ENCODE measurements at regions not wholly inside any gene's neighbourhood (a gene's known extent, or its start where the extent isn't known, plus 50 kb on each side); places are given as distances from the start of the nearest gene placed in this dataset.

DNA sequence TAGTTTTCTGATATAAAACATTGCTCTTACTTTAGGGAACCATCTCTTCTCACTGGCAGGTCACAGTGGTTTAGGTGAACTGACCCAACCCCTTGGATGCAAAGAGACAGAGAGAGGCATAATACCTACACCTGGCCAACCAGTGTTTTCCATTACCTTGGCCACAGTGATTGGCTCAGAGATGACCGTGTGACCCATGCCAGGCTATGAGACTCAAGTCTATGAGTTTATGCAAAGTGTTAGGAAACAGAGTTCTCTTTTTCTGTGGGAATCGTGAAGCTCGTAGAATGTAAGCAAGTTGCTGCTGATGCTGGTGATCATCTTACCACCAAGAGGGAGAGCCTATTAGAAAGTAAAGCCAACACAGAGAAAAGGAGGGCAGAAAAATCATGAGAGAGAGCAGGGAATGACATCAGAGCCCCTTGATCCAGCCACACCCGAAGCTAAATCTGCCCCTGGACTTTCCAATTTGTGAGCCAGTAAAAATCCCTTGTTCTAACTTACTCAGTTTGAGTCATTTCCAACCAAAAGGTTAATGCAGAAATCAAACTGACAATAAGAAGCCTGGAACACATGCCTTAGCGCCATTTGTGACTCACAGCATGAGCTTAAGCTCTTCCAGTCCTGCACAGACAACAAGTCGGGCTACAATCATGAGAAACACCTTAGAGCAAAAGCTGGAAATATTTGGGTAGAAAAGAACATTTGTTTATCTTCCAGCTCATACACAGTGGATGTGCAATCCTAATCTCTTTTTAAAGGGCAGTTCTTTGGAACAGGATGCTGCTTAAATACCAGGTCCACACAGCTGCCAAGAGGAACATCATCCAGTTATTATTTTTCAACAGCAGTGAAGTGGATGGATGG, 81.3 kb upstream of the KAZN start:
- H3K4me2 ChIP-seq (ENCODE audit: low read depth, low read length): no peak overlapping the region
- no peaks in the 10 kb centered on the region for H3K36me3 ChIP-seq (replicated peaks in 1 of 2; ENCODE audit: control insufficient read depth in 1 of 2, insufficient read depth in 2 of 2, low read length in 2 of 2)
- H3K27me3 ChIP-seq (ENCODE audit: control insufficient read depth in 1 of 2, insufficient read depth in 2 of 2, low read length in 2 of 2): peaks cover 0 to 18% of the 10 kb centered on the region in 2 experiments; a peak in 3 of 5 replicates
- H2AFZ ChIP-seq (ENCODE audit: low read length): no peak overlapping the region
- no peak for TF ChIP-seq SP1 (IDR thresholded peaks at IDR 0.05)
- no peak for TF ChIP-seq SP1 (CRISPR knock-in tag; IDR thresholded peaks at IDR 0.05)
- no peak for TF ChIP-seq SRF (IDR thresholded peaks at IDR 0.05; ENCODE audit: low read depth, low read length)
- no peak for TF ChIP-seq CBX5 (CRISPR knock-in tag; IDR thresholded peaks at IDR 0.05; ENCODE audit: borderline replicate concordance)
- no peak for TF ChIP-seq ZNF619 (CRISPR knock-in tag; IDR thresholded peaks at IDR 0.05)
- TF ChIP-seq, protein P1, sequence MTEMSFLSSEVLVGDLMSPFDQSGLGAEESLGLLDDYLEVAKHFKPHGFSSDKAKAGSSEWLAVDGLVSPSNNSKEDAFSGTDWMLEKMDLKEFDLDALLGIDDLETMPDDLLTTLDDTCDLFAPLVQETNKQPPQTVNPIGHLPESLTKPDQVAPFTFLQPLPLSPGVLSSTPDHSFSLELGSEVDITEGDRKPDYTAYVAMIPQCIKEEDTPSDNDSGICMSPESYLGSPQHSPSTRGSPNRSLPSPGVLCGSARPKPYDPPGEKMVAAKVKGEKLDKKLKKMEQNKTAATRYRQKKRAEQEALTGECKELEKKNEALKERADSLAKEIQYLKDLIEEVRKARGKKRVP (CRISPR knock-in tag; IDR thresholded peaks at IDR 0.05): no peak
- no peak for TF ChIP-seq THYN1 (CRISPR knock-in tag; IDR thresholded peaks at IDR 0.05; ENCODE audit: borderline replicate concordance, low read depth)
- no peak for TF ChIP-seq JUNB (CRISPR knock-in tag; IDR thresholded peaks at IDR 0.05; ENCODE audit: borderline replicate concordance)
- TF ChIP-seq ZNF740 (CRISPR knock-in tag; IDR thresholded peaks at IDR 0.05): no peak
- TF ChIP-seq ISL2 (CRISPR knock-in tag; IDR thresholded peaks at IDR 0.05): no peak
- no peak for TF ChIP-seq PITX1 (CRISPR knock-in tag; IDR thresholded peaks at IDR 0.05)
- TF ChIP-seq, protein P2, sequence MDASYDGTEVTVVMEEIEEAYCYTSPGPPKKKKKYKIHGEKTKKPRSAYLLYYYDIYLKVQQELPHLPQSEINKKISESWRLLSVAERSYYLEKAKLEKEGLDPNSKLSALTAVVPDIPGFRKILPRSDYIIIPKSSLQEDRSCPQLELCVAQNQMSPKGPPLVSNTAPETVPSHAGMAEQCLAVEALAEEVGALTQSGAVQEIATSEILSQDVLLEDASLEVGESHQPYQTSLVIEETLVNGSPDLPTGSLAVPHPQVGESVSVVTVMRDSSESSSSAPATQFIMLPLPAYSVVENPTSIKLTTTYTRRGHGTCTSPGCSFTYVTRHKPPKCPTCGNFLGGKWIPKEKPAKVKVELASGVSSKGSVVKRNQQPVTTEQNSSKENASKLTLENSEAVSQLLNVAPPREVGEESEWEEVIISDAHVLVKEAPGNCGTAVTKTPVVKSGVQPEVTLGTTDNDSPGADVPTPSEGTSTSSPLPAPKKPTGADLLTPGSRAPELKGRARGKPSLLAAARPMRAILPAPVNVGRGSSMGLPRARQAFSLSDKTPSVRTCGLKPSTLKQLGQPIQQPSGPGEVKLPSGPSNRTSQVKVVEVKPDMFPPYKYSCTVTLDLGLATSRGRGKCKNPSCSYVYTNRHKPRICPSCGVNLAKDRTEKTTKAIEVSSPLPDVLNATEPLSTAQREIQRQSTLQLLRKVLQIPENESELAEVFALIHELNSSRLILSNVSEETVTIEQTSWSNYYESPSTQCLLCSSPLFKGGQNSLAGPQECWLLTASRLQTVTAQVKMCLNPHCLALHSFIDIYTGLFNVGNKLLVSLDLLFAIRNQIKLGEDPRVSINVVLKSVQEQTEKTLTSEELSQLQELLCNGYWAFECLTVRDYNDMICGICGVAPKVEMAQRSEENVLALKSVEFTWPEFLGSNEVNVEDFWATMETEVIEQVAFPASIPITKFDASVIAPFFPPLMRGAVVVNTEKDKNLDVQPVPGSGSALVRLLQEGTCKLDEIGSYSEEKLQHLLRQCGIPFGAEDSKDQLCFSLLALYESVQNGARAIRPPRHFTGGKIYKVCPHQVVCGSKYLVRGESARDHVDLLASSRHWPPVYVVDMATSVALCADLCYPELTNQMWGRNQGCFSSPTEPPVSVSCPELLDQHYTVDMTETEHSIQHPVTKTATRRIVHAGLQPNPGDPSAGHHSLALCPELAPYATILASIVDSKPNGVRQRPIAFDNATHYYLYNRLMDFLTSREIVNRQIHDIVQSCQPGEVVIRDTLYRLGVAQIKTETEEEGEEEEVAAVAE (CRISPR knock-in tag; IDR thresholded peaks at IDR 0.05; ENCODE audit: borderline replicate concordance): no peak
- no peak for TF ChIP-seq FOSL2 (CRISPR knock-in tag; IDR thresholded peaks at IDR 0.05)
- intact Hi-C loops (cut with micrococcal nuclease; ENCODE audit: unreplicated experiment): no loop called here
- no TSS peak for BruUV-seq (replicated peaks)
- DNase-seq (ENCODE audit: low spot score): no peak
- H3K9ac ChIP-seq (ENCODE audit: insufficient read depth, low read depth, low read length): no peak overlapping the region
- POLR2A ChIA-PET: no interaction called here
- H4K20me1 ChIP-seq (ENCODE audit: insufficient read depth, low read length): no peaks in the 10 kb centered on the region
- H3K4me1 ChIP-seq (ENCODE audit: insufficient read depth, low read length): no peaks in the 10 kb centered on the region
- CTCF ChIA-PET (ENCODE audit: low intra/inter-chr PET ratio, low total read pairs): no interaction called here
- no peaks in the 10 kb centered on the region for H3K9me3 ChIP-seq (ENCODE audit: low read length)
- ATAC-seq: no peak
- H3K79me2 ChIP-seq (ENCODE audit: insufficient read depth, low read length): no peaks in the 10 kb centered on the region
- H3K4me3 ChIP-seq (replicated peaks in 1 of 3; ENCODE audit: insufficient read depth in 1 of 3, low read depth in 2 of 3, low read length in 3 of 3): no peak overlapping the region
- in situ Hi-C loops (cut with HindIII; ENCODE audit: extremely low pct_ligation_motif_present, low pct_unique_long_range_greater_than_20kb): no loop called here
- H3K27ac ChIP-seq (ENCODE audit: extremely low read length, insufficient read depth, low read length): no peak overlapping the region
- WGBS (ENCODE audit: low lambda C conversion rate): 12% methylated on average over 6 of the region's 6 CpGs
- FAIRE-seq: no peak
